HG03342 (cell line): ENCODE measurements at regions not wholly inside any gene's neighbourhood (a gene's known extent, or its start where the extent isn't known, plus 50 kb on each side); places are given as distances from the start of the nearest gene placed in this dataset.
"Not testable (repeated sequence)": the region's sequence is repeated elsewhere in the genome, so short reads cannot be mapped to it uniquely, and the experiment has no call there.

Experiments used
- ATAC-seq: cut with Tn5 transposase; IDR thresholded peaks from one replicate; pipeline ENCODE4 v1.9.1; 2021; ENCODE audit warnings: mild to moderate bottlenecking, moderate library complexity; ENCODE audit not compliant: unreplicated experiment

DNA sequence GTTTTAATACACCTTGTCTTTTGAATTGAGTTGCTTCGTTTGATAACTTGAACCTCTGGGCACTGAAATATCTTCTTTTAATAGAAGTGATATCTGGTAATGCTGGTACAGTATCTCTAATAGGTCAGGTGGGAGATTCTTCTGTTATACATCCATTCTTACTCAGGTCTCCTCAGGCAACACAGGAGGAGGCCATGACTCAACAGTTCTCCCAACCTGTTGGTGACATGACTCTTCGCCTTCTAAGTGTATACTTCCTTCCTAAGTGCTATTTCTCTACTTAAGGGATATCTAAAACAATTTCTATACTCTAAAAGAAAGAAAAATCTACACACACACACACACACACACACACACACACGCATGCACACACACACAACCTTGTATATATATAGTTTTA is 509.1 kb downstream of the PCNX1 start:
- ATAC-seq = no peak

- no peak for ATAC-seq
Measured at GRCh38 chr14:71418532-71419245, 511.4 kb downstream of the PCNX1 start.

DNA sequence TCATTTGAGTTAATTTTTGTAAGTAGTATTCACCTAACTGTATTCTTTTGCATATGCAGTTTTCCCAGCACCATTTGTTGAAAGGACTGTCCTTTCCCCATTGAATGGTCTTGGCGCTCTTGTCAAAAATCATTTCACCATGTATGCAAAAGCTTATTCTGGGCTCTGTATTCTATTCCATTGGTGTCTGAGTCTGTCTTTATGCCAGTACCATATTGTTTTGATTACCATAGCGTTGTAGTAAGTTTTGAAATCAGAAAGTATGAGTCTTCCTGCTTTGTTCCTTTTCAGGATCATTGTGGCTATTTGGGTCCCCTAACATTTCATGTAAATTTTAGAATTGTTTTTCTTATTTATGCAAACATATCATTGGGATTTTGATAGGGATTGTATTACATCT is 508.7 kb upstream of the RGS6 start:
- ATAC-seq = no peak

- no peak for ATAC-seq
Measured at GRCh38 chr14:71424941-71425340, 507.3 kb upstream of the RGS6 start.

DNA sequence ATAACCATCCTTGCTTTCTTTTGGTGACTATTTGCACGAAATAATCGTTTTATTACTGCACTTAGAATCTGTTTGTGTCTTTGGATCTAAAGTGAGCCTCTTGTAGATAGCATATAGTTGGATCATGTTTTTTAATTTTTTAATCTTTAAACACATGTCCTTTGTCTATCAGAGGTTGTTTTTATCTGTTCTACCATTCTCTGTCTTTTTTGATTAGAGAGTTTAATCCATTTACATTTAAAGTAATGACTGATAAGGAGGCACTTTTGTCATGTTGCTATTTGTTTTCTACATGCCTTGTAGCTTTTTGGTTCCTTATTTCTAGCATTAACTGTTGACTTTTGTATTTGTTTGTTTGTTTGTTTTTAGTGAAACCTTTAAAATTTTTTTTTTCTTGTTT is 506.2 kb upstream of the RGS6 start:
- ATAC-seq = no peak

- no peak for ATAC-seq
Measured at GRCh38 chr14:71429902-71430301, 502.3 kb upstream of the RGS6 start.

- ATAC-seq = no peak
Measured at GRCh38 chr14:71430321-71430677, 501.9 kb upstream of the RGS6 start.

DNA sequence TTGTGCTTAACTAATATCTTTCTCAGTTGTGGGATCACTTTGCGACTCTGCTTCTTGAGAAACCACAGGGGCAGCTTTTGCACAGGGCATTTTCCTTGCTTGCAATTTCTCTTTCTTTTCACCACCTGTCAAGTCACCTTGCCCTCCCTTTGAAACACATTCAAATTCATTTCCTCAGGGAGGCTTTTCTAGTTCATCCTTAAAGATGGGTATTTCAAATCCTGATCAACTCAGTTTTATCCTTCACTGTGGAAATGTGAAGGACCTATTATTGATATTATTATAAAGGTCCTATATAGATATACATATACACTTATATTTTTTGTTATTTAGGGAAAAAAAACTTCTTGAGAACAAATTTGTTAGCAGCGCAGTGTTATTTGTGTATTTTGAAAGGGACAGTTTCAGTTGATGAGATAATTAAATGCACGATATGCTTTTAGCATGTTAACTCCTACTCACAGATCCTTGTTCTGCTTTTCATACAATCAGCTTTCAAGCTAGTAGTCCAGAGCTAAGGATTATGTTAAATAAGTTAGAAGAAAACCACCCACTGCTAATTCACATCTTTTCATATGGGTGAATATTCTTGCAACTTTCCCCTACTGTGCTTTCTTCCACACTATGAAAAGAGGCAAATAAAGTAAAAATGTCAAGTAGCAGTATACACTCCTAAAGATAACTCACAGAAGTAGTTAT is 501.4 kb upstream of the RGS6 start:
- ATAC-seq = no peak

DNA sequence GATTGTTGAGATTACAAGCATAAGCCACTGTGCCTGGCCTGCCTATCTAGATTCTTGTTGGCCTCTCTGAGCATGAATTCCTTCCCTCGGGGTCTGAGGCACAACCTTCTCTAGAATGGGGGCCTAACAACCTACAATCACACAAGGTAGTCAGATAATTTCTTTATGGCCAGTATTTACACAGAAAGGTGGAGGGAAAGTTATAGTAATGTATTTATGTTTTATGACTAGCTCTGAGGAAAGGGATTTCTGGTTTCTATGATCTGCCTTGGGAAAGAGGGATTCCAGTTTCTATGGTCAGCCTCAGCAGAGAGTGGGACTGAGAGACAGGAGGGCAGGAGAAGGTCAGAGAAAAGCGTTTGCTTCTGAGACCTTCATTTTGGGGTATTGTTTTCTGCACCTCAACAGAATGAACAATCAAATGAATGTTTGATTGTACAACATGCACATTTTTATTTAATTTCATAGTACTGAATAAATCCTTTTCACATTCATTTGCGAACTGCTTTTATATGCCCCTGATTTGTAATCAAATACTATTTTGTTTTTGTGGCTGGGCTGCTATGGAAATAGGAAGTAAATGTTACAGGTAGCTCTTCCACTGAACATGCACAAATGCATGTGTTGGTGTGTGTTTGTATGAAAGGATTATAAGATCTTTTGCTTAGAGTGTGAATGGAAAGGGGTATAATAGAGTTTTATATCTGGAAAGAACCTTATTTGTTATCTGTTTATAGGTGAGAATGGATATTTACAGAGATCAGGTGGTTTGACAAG is 499.7 kb upstream of the RGS6 start:
- no peak for ATAC-seq

- ATAC-seq = no peak
Measured at GRCh38 chr14:71433303-71433702, 498.9 kb upstream of the RGS6 start.

DNA sequence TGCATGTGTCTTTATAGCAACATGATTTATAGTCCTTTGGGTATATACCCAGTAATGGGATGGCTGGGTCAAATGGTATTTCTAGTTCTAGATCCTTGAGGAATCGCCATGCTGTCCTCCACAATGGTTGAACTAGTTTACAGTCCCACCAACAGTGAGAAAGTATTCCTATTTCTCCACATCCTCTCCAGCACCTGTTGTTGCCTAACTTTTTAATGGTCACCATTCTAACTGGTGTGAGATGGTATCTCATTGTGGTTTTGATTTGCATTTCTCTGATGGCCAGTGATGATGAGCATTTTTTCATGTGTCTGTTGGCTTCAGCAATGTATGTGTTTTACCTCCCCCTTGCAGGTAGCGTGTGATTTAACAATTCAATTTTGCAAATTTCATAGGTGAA is 496.6 kb upstream of the RGS6 start:
- not testable (repeated sequence) for ATAC-seq

GRCh38 chr14:71437870-71438269 is 494.4 kb upstream of the RGS6 start:
- no peak for ATAC-seq

- no peak for ATAC-seq
Measured at GRCh38 chr14:71438684-71439083, 493.5 kb upstream of the RGS6 start.

DNA sequence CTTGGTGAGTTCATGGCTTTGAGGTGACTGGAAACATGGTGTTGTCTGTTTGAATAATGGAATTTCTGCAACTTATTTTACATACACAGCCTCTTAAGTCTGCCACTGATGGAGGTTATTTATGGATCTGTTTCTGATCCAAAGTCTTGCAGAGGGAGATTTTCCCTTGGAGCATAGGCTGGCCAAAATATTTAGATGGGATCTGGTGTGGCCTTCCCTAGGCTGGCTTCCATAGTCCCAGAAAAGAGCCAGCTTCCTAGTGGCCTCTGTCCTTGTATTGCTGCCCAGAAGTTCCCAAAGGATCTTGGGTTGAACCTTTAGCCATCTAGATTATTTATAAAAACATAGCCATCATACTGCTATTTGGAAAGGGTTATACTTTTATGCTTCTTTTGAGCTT is 491.1 kb upstream of the RGS6 start:
- ATAC-seq = no peak

DNA sequence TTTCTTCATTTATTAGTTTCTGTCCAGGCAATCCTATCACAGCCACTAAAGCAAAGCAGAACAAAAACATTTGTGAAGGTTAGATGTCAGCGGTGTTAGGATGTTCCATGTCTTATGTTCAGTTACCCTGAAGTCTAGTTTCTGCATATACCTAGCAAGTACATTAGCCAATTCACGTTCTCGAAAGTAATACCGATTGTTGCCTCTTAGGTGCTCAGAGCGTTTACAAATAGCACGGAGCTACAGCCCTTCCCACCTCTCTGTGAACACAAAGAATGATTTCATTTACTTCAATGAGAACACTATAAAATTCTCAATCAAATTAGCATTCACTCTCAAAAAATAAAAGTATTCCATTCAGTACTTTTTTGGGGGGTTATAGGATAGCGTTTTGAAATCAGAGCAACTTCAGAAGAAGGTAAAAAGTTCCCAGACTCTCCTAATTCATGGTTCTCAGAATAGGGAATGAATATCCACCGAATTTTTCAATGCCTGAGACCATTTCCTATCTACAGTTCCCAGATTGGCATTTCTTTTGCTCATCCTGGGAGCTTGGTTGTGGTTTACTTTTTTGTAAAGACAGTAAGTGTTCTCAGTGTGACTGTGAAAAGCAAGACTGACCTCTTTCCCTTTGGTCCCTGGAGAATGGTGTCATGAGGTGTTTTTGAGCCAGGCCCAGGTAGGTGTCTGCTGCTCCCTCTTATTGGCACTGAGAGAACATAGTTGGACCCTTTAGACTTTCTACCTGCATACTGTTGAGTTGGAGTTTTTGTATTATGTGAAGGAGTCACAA is 488.0 kb upstream of the RGS6 start:
- no peak for ATAC-seq

GRCh38 chr14:71448431-71449315 is 483.6 kb upstream of the RGS6 start:
- no peak for ATAC-seq

DNA sequence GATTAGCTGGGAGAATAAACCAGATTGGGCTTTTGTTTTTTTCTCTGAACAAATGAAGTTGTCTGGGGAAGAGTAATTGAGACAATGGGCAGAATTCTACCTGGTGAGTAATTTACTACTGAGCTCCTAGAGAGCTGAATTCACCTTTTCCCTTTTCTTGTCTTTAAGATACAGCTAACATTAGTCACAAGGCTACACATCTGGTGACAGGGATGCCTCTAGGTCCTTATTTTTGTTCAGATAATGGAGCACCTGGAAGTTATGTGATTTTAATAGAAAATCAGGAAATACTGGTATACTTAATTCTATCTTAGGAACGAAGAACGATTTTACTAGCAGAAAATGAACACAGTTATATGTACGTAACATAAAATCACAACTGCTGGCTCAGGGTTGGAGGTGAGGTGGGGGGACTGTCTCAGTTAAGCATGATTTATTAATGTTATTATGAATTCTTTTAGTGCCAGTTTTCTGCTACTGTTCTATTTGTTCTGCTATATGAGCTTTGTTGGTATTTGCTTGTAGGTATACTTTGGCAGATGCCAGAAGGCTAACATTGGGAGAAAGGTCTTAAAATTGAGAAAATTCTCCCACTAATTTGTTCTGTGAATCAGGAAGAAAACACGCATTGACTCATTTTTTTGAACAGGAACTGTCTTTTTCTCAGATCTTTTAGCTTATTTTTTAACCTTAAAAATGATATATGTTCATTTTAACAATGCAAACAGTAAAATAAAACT is 482.7 kb upstream of the RGS6 start:
- no peak for ATAC-seq

GRCh38 chr14:71451501-71451900 is 480.7 kb upstream of the RGS6 start:
- ATAC-seq = no peak

GRCh38 chr14:71452539-71452938 is 479.7 kb upstream of the RGS6 start:
- ATAC-seq = no peak

GRCh38 chr14:71452987-71453386 is 479.2 kb upstream of the RGS6 start:
- no peak for ATAC-seq
